RWPE2 (cell line): ENCODE measurements at regions not wholly inside any gene's neighbourhood (a gene's known extent, or its start where the extent isn't known, plus 50 kb on each side); places are given as distances from the start of the nearest gene placed in this dataset.
"Not testable (repeated sequence)": the region's sequence is repeated elsewhere in the genome, so short reads cannot be mapped to it uniquely, and the experiment has no call there.

ENCODE experiments used
- ATAC-seq: fragments of 200-7000 bp; cut with Tn5 transposase; 3 replicates; pipeline ENCODE4 v1.9.1; 2021; ENCODE audit warnings: low read depth
- DNase-seq: peaks from one replicate; pipeline ENCODE4 v3.0.0-alpha.2; 2020; ENCODE audit warnings: low spot score
- H3K27ac ChIP-seq: fragments of 450-650 bp; 2 replicates; pipeline ENCODE4 v1.5.1; 2017; ENCODE audit warnings: mild to moderate bottlenecking; ENCODE audit not compliant: poor library complexity, severe bottlenecking
- H3K27me3 ChIP-seq: fragments of 250-450 bp; sonication (Bioruptor Pico); 2 replicates; pipeline ENCODE4 v1.5.1; 2021; ENCODE audit warnings: mild to moderate bottlenecking, moderate library complexity; ENCODE audit not compliant: insufficient read depth, poor library complexity, severe bottlenecking
- H3K36me3 ChIP-seq: fragments of 250-450 bp; sonication (Bioruptor Pico); 2 replicates; pipeline ENCODE4 v1.5.1; 2020; ENCODE audit warnings: low read depth, mild to moderate bottlenecking, moderate library complexity
- H3K4me1 ChIP-seq: fragments of 250-450 bp; sonication (Bioruptor Pico); 2 replicates; pipeline ENCODE4 v1.5.1; 2021; ENCODE audit warnings: mild to moderate bottlenecking, moderate library complexity; ENCODE audit not compliant: insufficient read depth, poor library complexity, severe bottlenecking
- H3K4me3 ChIP-seq: fragments of 250-450 bp; sonication (Bioruptor Pico); 2 replicates; pipeline ENCODE4 v1.5.1; 2021; ENCODE audit warnings: mild to moderate bottlenecking, moderate library complexity; ENCODE audit not compliant: severe bottlenecking
- H3K9me3 ChIP-seq: fragments of 250-450 bp; sonication (Bioruptor Pico); 2 replicates; pipeline ENCODE4 v1.5.1; 2021; ENCODE audit warnings: mild to moderate bottlenecking, moderate library complexity; ENCODE audit not compliant: severe bottlenecking
- TF ChIP-seq, protein P1 (sequence below): fragments of 450-650 bp; IDR thresholded peaks from one replicate; pipeline ENCODE4 v1.5.1; 2017; ENCODE audit warnings: mild to moderate bottlenecking, moderate library complexity; ENCODE audit not compliant: poor library complexity, severe bottlenecking

DNA sequence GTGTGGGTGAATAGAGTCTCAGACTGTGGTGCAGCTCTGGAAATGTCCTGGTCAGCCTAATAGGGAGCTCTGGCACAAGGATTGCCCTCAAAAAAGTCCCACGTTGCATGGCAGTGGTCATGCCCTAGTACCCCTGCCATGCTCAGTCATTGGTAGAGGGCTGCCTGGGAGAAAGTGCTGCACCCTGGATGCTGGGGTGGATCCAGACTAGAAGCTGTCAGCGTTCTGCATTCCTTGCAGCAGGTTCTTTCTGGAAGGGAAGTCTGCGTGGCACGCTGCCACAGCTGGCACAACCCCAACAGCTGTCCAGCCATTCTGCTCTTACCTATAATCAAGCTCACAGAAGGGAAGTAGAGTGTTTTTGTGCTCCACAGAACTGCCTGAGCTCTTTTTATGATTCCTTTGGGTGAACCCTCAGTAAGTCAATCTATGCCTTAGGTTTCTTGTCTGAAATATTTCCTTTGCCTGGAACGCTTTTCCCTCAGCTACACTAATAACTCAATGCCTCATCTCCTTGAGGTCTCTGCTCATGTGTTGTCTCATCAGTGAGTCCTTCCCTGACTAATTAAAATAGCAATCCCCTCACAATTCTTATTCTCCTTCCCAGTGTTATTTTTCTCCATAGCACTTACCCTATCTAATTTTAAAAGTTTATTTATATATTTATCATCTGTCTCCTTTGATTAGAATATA is 61.5 kb upstream of the JAK1 start:
- Histone ChIP-seq H3K9me3 (no peaks in the 10 kb centered on the region), H3K4me3 (no peak overlapping the region), H3K27me3 (no peaks in the 10 kb centered on the region), H3K4me1 (no peaks in the 10 kb centered on the region), H3K36me3 (no peaks in the 10 kb centered on the region), H3K27ac (no peak overlapping the region)
- DNase-seq, result no peak
- TF ChIP-seq, protein P1, sequence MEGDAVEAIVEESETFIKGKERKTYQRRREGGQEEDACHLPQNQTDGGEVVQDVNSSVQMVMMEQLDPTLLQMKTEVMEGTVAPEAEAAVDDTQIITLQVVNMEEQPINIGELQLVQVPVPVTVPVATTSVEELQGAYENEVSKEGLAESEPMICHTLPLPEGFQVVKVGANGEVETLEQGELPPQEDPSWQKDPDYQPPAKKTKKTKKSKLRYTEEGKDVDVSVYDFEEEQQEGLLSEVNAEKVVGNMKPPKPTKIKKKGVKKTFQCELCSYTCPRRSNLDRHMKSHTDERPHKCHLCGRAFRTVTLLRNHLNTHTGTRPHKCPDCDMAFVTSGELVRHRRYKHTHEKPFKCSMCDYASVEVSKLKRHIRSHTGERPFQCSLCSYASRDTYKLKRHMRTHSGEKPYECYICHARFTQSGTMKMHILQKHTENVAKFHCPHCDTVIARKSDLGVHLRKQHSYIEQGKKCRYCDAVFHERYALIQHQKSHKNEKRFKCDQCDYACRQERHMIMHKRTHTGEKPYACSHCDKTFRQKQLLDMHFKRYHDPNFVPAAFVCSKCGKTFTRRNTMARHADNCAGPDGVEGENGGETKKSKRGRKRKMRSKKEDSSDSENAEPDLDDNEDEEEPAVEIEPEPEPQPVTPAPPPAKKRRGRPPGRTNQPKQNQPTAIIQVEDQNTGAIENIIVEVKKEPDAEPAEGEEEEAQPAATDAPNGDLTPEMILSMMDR, result no peak
- ATAC-seq, result 0 out of 3 replicates have a peak, but pooled peaks have one; percentile 35

DNA sequence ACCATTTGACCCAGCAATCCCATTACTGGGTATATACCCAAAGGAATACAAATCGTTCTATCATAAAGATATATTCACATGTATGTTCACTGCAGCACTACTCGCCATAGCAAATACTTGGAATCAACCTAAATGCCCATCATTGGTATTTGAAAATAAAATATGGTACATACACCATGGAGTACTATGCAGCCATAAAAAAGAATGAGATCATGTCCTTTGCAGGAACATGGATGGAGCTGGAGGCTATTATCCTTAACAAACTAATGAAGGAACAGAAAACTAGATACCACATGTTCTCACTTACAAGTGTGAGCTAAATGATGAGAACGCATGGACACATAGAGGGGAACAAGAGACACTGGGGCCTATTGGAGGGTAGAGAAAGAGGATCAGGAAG is 63.1 kb upstream of the JAK1 start:
- not testable (repeated sequence) for H3K27me3 ChIP-seq, H3K4me3 ChIP-seq, H3K9me3 ChIP-seq, H3K27ac ChIP-seq, H3K36me3 ChIP-seq, ATAC-seq, DNase-seq, H3K4me1 ChIP-seq

DNA sequence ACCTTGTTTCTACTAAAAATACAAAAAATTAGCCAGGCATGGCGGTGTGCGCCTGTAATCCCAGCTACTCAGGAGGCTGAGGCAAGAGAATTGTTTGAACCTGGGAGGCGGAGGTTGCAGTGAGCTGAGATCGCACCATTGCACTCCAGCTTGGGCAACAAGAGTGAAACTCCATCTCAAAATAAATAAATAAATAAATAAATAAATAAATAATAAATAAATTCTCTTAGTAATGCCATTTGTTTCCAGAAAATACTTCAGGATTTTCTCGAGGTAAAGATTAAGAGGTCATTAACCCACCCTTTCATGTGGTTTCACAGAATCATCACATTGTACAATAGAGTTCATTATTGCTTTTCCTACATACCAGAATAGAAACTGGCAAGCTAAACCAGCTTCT is 68.5 kb upstream of the JAK1 start:
- H3K4me3 ChIP-seq, DNase-seq, H3K4me1 ChIP-seq, H3K9me3 ChIP-seq, H3K27me3 ChIP-seq, ATAC-seq, H3K36me3 ChIP-seq, H3K27ac ChIP-seq: not testable (repeated sequence)

DNA sequence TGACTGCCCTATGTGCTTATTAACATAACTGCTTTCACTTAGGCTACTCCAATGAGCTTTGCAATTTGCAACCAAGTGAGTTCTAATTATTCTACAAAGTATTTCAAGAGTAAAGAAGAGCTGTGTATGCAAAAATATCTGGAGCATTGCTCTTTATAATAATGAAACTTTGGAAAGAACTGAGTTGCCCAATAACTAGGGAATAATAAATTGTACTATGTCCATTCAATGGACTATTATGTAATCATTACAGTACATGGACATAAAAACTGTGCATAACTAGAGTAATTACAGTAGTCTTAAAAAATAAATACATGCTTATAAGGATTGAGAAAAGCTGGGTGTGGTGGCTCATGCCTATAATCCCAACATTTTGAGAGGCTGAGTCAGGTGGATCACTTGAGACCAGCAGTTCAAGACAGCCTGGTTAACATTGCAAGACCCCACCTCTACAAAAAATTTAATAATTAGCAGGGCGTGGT is 70.3 kb upstream of the JAK1 start:
- no peaks in the 10 kb centered on the region for H3K27me3 ChIP-seq
- ATAC-seq, result peak; percentile 66
- no peak overlapping the region for H3K27ac ChIP-seq
- no peak for DNase-seq
- H3K9me3 ChIP-seq, result no peaks in the 10 kb centered on the region
- no peaks in the 10 kb centered on the region for H3K36me3 ChIP-seq
- TF ChIP-seq, protein P1, result no peak
- H3K4me3 ChIP-seq, result no peak overlapping the region
- H3K4me1 ChIP-seq, result no peaks in the 10 kb centered on the region

DNA sequence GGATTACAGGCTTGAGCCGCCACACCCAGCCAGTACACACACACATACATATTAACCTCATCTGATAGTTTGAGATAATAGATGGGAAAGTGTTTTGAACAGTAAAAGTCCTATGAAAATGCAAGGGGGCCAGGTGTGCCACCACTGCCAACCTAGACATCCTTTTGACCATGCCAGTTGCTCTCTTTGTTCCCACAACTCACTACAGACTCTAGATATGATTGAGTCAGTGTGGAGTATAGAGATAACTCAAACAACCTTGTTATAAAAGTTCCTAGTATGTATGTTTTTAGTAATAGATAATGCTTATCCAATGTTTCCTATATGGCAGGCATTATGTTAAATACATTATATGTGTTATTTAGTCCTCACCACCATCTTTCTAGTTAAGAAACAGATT is 72.7 kb upstream of the JAK1 start:
- Histone ChIP-seq H3K36me3 (no peaks in the 10 kb centered on the region), H3K27me3 (no peaks in the 10 kb centered on the region), H3K9me3 (no peaks in the 10 kb centered on the region), H3K27ac (no peak overlapping the region), H3K4me1 (no peaks in the 10 kb centered on the region), H3K4me3 (no peak overlapping the region)
- DNase-seq (no peak), ATAC-seq (no peak)
- TF ChIP-seq, protein P1, result no peak

DNA sequence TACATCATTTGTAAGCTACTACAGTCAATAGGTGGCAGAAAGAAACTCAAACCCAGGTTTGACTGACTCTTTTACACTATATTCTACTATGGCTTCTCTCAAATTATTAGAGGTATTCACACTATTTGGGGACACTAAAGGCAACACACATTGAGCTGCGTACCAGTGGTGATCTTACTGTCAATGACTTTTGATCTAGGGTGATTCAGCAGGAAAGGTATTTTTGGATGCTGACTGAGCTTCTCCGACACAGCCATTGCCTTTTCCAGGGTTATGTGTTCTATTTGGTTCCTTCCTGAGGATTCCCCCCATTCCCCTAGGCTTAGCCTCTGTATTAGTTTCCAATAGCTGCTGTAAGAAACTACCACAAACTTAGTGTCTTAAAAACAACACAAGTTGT is 73.2 kb upstream of the JAK1 start:
- H3K4me3 ChIP-seq, result no peak overlapping the region
- H3K4me1 ChIP-seq, result no peaks in the 10 kb centered on the region
- TF ChIP-seq, protein P1, result no peak
- no peak for DNase-seq
- no peak for ATAC-seq
- no peaks in the 10 kb centered on the region for H3K9me3 ChIP-seq
- no peaks in the 10 kb centered on the region for H3K36me3 ChIP-seq
- H3K27ac ChIP-seq, result no peak overlapping the region
- H3K27me3 ChIP-seq, result no peaks in the 10 kb centered on the region
